Panc1 (cell line): ENCODE measurements at regions not wholly inside any gene's neighbourhood (a gene's known extent, or its start where the extent isn't known, plus 50 kb on each side); places are given as distances from the start of the nearest gene placed in this dataset.

Source experiments
- ATAC-seq: fragments of 200-7000 bp; cut with Tn5 transposase; 2 replicates; pipeline ENCODE4 v1.9.1; 2020; ENCODE audit warnings: mild to moderate bottlenecking, moderate library complexity
- BruUV-seq: library from RNA; stranded (reverse); fragments of 400-500 nt; replicated peaks from 2 replicates; lab custom pipeline; 2021; lab: Mats Ljungman, UMichigan
- CTCF ChIA-PET: fragments of 300-600 bp; sonication (Branson Sonifier 250); formaldehyde crosslinking; loops from one replicate; lab custom pipeline; 2022; ENCODE audit warnings: antibody characterized with exemption; lab: Charles Lee
- POLR2A ChIA-PET: fragments of 300-600 bp; sonication (Branson Sonifier 250); formaldehyde crosslinking; loops from one replicate; lab custom pipeline; 2022; ENCODE audit warnings: antibody characterized with exemption; lab: Charles Lee
- DNase-seq: peaks from one replicate; pipeline ENCODE4 v3.0.0-alpha.2; 2010; ENCODE audit warnings: low read depth, low spot score
- H3K27ac ChIP-seq: 2 replicates; pipeline ENCODE4 v1.5.1; 2011; ENCODE audit warnings: mild to moderate bottlenecking, low read length, inconsistent platforms
- H3K27me3 ChIP-seq: fragments of 200-500 bp; sonication (Bioruptor generic); 2 replicates; pipeline ENCODE4 v1.6.0; 2014; ENCODE audit warnings: low read length, inconsistent platforms; ENCODE audit not compliant: control insufficient read depth, insufficient read depth
- H3K36me3 ChIP-seq: fragments of 200-500 bp; sonication (Bioruptor generic); 2 replicates; pipeline ENCODE4 v1.5.1; 2014; ENCODE audit warnings: inconsistent platforms, mild to moderate bottlenecking, low read length, moderate library complexity; ENCODE audit not compliant: control insufficient read depth, insufficient read depth
- H3K4me1 ChIP-seq: 2 replicates; pipeline ENCODE4 v1.5.1; 2011; ENCODE audit warnings: inconsistent platforms, mild to moderate bottlenecking, low read length, moderate library complexity; ENCODE audit not compliant: control insufficient read depth, insufficient read depth
- H3K4me3 ChIP-seq, 2 experiments: 2 replicates each; pipeline ENCODE4 v1.5.1; 2011 to 2012; ENCODE audit warnings: low read depth in 2 of 2, low read length in 2 of 2, mild to moderate bottlenecking in 2 of 2, inconsistent platforms in 1 of 2, moderate library complexity in 1 of 2
- H3K9me3 ChIP-seq: fragments of 200-500 bp; sonication (Bioruptor generic); 2 replicates; pipeline ENCODE4 v1.5.1; 2014; ENCODE audit warnings: low read depth, mild to moderate bottlenecking, inconsistent platforms, low read length, moderate library complexity; ENCODE audit not compliant: control insufficient read depth, insufficient read depth
- CTCF ChIP-seq: fragments of 450-650 bp; IDR thresholded peaks from 2 replicates; pipeline ENCODE4 v1.5.1; 2017; ENCODE audit warnings: mild to moderate bottlenecking
- POLR2AphosphoS5 ChIP-seq: IDR thresholded peaks from 2 replicates; pipeline ENCODE4 v1.6.1; 2012; ENCODE audit warnings: mild to moderate bottlenecking, low read depth, low read length, moderate library complexity
- REST ChIP-seq, 2 experiments: IDR thresholded peaks; 2 replicates each; pipeline ENCODE4 v1.6.1; 2011 to 2012; ENCODE audit warnings: low read depth in 2 of 2, control low read depth in 1 of 2, low read length in 1 of 2, mild to moderate bottlenecking in 1 of 2, moderate library complexity in 1 of 2; ENCODE audit not compliant: insufficient read depth in 1 of 2
- SIN3A ChIP-seq: IDR thresholded peaks from 2 replicates; pipeline ENCODE4 v1.6.1; 2012; ENCODE audit warnings: low read depth, mild to moderate bottlenecking, low read length, moderate library complexity, borderline replicate concordance; ENCODE audit not compliant: insufficient read depth
- TCF7L2 ChIP-seq: IDR thresholded peaks from 2 replicates; pipeline ENCODE4 v1.6.1; 2011; ENCODE audit warnings: mild to moderate bottlenecking, low read depth, low read length, inconsistent platforms
- in situ Hi-C: cut with HindIII; loops from 2 replicates; pipeline ENCODE4 v1.10.0; 2016; ENCODE audit warnings: low sequenced_read_pairs, low pct_unique_long_range_greater_than_20kb
- intact Hi-C: fragments of 100-400 bp; cut with micrococcal nuclease; formaldehyde crosslinking; loops from one replicate; pipeline ENCODE4 v1.10.0; 2022; ENCODE audit not compliant: unreplicated experiment

GRCh38 chr14:34128665-34129064, 177.8 kb upstream of the EGLN3 start:
- no peak overlapping the region for H3K4me3 ChIP-seq
- H3K4me1 ChIP-seq: no peaks in the 10 kb centered on the region
- TF ChIP-seq TCF7L2 (no peak), SIN3A (no peak), POLR2AphosphoS5 (no peak), CTCF (no peak), REST (IDR thresholded peaks at IDR 0.05; ENCODE audit: insufficient read depth in 1 of 2, low read depth in 2 of 2, low read length in 1 of 2) (no peak)
- no peaks in the 10 kb centered on the region for H3K36me3 ChIP-seq
- ChIA-PET POLR2A (no interaction called here), CTCF (no interaction called here)
- no peaks in the 10 kb centered on the region for H3K9me3 ChIP-seq
- no peaks in the 10 kb centered on the region for H3K27me3 ChIP-seq
- H3K27ac ChIP-seq: no peak overlapping the region
- no peak for ATAC-seq
- DNase-seq: no peak
- intact Hi-C loops (loop anchor here (10.0 kb wide), 1 partner anchor 96 kb away; no protein-coding TSS in a partner anchor), in situ Hi-C loops (no loop called here)
- BruUV-seq: no TSS peak

- ATAC-seq: no peak
- intact Hi-C loops: loop anchor here (10.0 kb wide), 1 partner anchor 98 kb away; no protein-coding TSS in a partner anchor
- Histone ChIP-seq H3K27ac (no peak overlapping the region), H3K9me3 (no peaks in the 10 kb centered on the region), H3K36me3 (no peaks in the 10 kb centered on the region), H3K27me3 (no peaks in the 10 kb centered on the region), H3K4me3 (no peak overlapping the region), H3K4me1 (no peaks in the 10 kb centered on the region)
- in situ Hi-C loops: no loop called here
- no peak for TF ChIP-seq TCF7L2
- TF ChIP-seq POLR2AphosphoS5: no peak
- TF ChIP-seq CTCF: no peak
- ChIA-PET POLR2A (no interaction called here), CTCF (interaction anchor here (0.6 kb wide), 1 partner anchor 179 kb away, joined by 14 read pairs; no protein-coding TSS in a partner anchor)
- no peak for DNase-seq
- no TSS peak for BruUV-seq
These were observed 175.7 kb upstream of the EGLN3 start for GRCh38 chr14:34126586-34126985.
